ENCODE measurements at regions not wholly inside any gene's neighbourhood (a gene's known extent, or its start where the extent isn't known, plus 50 kb on each side); places are given as distances from the start of the nearest gene placed in this dataset.

DNA sequence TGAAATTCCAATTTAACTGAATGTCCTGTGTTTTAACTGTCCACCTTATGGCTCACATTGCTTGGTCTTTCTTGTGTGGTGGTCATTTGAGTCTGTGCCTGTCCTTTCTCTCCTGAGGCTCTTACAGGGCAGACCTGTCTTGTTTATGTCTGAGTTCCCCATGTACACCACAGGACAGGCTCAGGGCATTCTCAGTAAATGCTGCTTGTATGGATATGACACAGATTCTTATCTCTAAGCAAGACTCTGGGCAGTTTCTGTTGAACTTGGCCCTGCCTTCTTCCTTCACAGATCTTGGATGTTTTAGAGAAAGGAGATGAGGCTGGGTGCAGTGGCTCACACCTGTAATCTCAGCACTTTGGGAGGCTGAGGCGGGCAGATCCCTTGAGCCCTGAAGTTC lies 159.1 kb upstream of the CSF3R start:
- TF ChIP-seq, protein P1, sequence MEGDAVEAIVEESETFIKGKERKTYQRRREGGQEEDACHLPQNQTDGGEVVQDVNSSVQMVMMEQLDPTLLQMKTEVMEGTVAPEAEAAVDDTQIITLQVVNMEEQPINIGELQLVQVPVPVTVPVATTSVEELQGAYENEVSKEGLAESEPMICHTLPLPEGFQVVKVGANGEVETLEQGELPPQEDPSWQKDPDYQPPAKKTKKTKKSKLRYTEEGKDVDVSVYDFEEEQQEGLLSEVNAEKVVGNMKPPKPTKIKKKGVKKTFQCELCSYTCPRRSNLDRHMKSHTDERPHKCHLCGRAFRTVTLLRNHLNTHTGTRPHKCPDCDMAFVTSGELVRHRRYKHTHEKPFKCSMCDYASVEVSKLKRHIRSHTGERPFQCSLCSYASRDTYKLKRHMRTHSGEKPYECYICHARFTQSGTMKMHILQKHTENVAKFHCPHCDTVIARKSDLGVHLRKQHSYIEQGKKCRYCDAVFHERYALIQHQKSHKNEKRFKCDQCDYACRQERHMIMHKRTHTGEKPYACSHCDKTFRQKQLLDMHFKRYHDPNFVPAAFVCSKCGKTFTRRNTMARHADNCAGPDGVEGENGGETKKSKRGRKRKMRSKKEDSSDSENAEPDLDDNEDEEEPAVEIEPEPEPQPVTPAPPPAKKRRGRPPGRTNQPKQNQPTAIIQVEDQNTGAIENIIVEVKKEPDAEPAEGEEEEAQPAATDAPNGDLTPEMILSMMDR (IDR thresholded peaks at IDR 0.05; ENCODE audit: low read length) = no peak
- no peak for TF ChIP-seq EZH2phosphoT487 (IDR thresholded peaks at IDR 0.05; ENCODE audit: low read length)
- TF ChIP-seq EZH2 (optimal IDR thresholded peaks at IDR 0.05; ENCODE audit: low read depth, low read length) = no peak
